OCI-LY1 (cell line): ENCODE measurements at regions not wholly inside any gene's neighbourhood (a gene's known extent, or its start where the extent isn't known, plus 50 kb on each side); places are given as distances from the start of the nearest gene placed in this dataset.
"Not testable (repeated sequence)": the region's sequence is repeated elsewhere in the genome, so short reads cannot be mapped to it uniquely, and the experiment has no call there.

Source experiments
- H2AFZ ChIP-seq: fragments of 200-600 bp; sonication (generic), shearing (Covaris generic); 2 replicates; pipeline ENCODE4 v1.6.0; 2014; ENCODE audit warnings: antibody characterized with exemption, mild to moderate bottlenecking, low read length
- H3F3A ChIP-seq: fragments of 200-600 bp; sonication (generic), shearing (Covaris generic); 2 replicates; pipeline ENCODE4 v1.6.0; 2014; ENCODE audit warnings: mild to moderate bottlenecking, antibody characterized with exemption, low read length, moderate library complexity; ENCODE audit not compliant: insufficient read depth
- H3K27ac ChIP-seq: fragments of 200-600 bp; sonication (generic); 2 replicates; pipeline ENCODE4 v1.5.1; 2014; ENCODE audit warnings: low read length, mixed run types, mild to moderate bottlenecking, low read depth; ENCODE audit not compliant: poor library complexity, severe bottlenecking
- H3K27me3 ChIP-seq: fragments of 200-600 bp; sonication (generic); 2 replicates; pipeline ENCODE4 v1.6.0; 2014; ENCODE audit warnings: antibody characterized with exemption, mild to moderate bottlenecking, low read length, moderate library complexity; ENCODE audit not compliant: insufficient read depth
- H3K36me3 ChIP-seq: fragments of 200-600 bp; sonication (generic); 2 replicates; pipeline ENCODE4 v1.6.1; 2014; ENCODE audit warnings: mild to moderate bottlenecking, antibody characterized with exemption, low read length, moderate library complexity, mixed read lengths; ENCODE audit not compliant: insufficient read depth
- H3K4me1 ChIP-seq: fragments of 200-600 bp; sonication (generic); 2 replicates; pipeline ENCODE4 v1.5.1; 2014; ENCODE audit warnings: mild to moderate bottlenecking, low read length, moderate library complexity; ENCODE audit not compliant: insufficient read depth, severe bottlenecking
- H3K4me2 ChIP-seq: fragments of 200-600 bp; sonication (generic), shearing (Covaris generic); 2 replicates; pipeline ENCODE4 v1.6.1; 2014; ENCODE audit warnings: low read length
- H3K4me3 ChIP-seq: fragments of 200-600 bp; sonication (generic); 2 replicates; pipeline ENCODE4 v1.5.1; 2014; ENCODE audit warnings: low read length, low read depth, mild to moderate bottlenecking, mixed read lengths; ENCODE audit not compliant: poor library complexity, severe bottlenecking
- H3K79me2 ChIP-seq: fragments of 200-600 bp; shearing (Covaris generic); 2 replicates; pipeline ENCODE4 v1.6.1; 2016; ENCODE audit warnings: mixed run types, low read length, mixed read lengths; ENCODE audit not compliant: insufficient read depth
- H3K9ac ChIP-seq: fragments of 200-600 bp; sonication (generic), shearing (Covaris generic); 2 replicates; pipeline ENCODE4 v1.6.1; 2014; ENCODE audit warnings: mild to moderate bottlenecking, low read length, mixed read lengths
- H3K9me2 ChIP-seq: fragments of 200-600 bp; sonication (generic), shearing (Covaris generic); 2 replicates; pipeline ENCODE4 v1.6.1; 2014; ENCODE audit warnings: low read depth, mild to moderate bottlenecking, low read length, mixed read lengths
- H3K9me3 ChIP-seq: fragments of 200-600 bp; shearing (Covaris generic); 2 replicates; pipeline ENCODE4 v1.6.1; 2014; ENCODE audit warnings: low read length, mixed read lengths
- H4K20me1 ChIP-seq: fragments of 200-600 bp; sonication (generic), shearing (Covaris generic); 2 replicates; pipeline ENCODE4 v1.6.0; 2016; ENCODE audit warnings: mild to moderate bottlenecking, low read length; ENCODE audit not compliant: insufficient read depth
- EZH2 ChIP-seq: fragments of 200-600 bp; sonication (generic), shearing (Covaris generic); IDR thresholded peaks from 2 replicates; pipeline ENCODE4 v1.8.0; 2017; ENCODE audit warnings: borderline replicate concordance, mixed run types, mild to moderate bottlenecking, antibody characterized with exemption, low read length, moderate library complexity, mixed read lengths
- TF ChIP-seq, protein P1 (sequence below): fragments of 200-600 bp; sonication (generic), shearing (Covaris generic); IDR thresholded peaks from 2 replicates; pipeline ENCODE4 v1.5.1; 2017; ENCODE audit warnings: mild to moderate bottlenecking, antibody characterized with exemption, low read length, moderate library complexity, mixed read lengths

DNA sequence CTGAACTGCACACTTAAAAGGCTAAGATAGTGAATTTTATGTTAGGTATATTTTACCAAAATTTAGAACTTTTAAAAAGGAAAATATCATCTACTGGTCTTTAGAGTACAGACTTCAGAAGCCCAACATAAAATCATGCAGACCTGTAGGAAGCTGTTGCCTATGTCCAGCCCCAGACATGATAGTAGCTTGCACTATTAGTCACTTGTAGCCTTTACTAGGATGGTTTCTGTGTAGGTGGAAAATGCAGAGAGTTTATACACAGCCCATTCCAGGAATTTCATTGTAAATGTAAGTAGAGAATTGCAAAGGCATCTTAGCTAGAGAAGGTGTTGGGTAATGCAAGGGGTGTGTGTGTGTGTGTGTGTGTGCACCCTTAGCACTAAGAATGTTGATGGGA, 640.2 kb downstream of the RNF144A start:
- no peaks in the 10 kb centered on the region for H3K79me2 ChIP-seq
- H3K9ac ChIP-seq = no peak overlapping the region
- H3K9me3 ChIP-seq = no peaks in the 10 kb centered on the region
- H4K20me1 ChIP-seq = no peaks in the 10 kb centered on the region
- no peak overlapping the region for H3K27ac ChIP-seq
- no peak overlapping the region for H3K4me2 ChIP-seq
- H3F3A ChIP-seq = no peaks in the 10 kb centered on the region
- TF ChIP-seq, protein P1, sequence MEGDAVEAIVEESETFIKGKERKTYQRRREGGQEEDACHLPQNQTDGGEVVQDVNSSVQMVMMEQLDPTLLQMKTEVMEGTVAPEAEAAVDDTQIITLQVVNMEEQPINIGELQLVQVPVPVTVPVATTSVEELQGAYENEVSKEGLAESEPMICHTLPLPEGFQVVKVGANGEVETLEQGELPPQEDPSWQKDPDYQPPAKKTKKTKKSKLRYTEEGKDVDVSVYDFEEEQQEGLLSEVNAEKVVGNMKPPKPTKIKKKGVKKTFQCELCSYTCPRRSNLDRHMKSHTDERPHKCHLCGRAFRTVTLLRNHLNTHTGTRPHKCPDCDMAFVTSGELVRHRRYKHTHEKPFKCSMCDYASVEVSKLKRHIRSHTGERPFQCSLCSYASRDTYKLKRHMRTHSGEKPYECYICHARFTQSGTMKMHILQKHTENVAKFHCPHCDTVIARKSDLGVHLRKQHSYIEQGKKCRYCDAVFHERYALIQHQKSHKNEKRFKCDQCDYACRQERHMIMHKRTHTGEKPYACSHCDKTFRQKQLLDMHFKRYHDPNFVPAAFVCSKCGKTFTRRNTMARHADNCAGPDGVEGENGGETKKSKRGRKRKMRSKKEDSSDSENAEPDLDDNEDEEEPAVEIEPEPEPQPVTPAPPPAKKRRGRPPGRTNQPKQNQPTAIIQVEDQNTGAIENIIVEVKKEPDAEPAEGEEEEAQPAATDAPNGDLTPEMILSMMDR = no peak
- no peak for TF ChIP-seq EZH2
- no peaks in the 10 kb centered on the region for H3K9me2 ChIP-seq
- H3K4me1 ChIP-seq = no peaks in the 10 kb centered on the region
- H3K36me3 ChIP-seq = no peaks in the 10 kb centered on the region
- no peak overlapping the region for H2AFZ ChIP-seq
- no peak overlapping the region for H3K4me3 ChIP-seq
- H3K27me3 ChIP-seq = no peaks in the 10 kb centered on the region

DNA sequence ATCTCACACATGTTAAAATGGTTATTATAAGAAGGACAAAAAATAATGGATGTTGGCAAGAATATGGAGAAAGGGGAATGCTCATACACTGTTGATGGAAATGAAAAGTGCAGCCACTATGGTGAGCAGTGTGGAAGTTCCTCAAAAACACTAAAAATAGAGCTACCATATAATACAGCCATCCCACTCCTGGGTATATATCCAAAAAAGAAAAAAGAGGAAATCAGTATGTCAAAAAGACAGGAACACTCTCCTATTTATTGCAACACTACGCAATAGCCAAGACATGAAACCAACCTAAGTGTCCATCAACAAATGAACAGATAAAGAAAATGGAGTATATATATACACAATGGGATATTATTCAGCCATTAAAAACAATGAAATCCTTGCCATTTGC, 642.6 kb downstream of the RNF144A start:
- Histone ChIP-seq H3K9me2 (no peaks in the 10 kb centered on the region), H3K36me3 (no peaks in the 10 kb centered on the region), H3F3A (no peaks in the 10 kb centered on the region), H3K9me3 (no peaks in the 10 kb centered on the region), H3K27ac (no peak overlapping the region), H3K79me2 (no peaks in the 10 kb centered on the region), H3K9ac (no peak overlapping the region), H4K20me1 (no peaks in the 10 kb centered on the region), H2AFZ (no peak overlapping the region), H3K27me3 (no peaks in the 10 kb centered on the region), H3K4me2 (no peak overlapping the region), H3K4me1 (no peaks in the 10 kb centered on the region), H3K4me3 (no peak overlapping the region)
- TF ChIP-seq, protein P1 = no peak
- no peak for TF ChIP-seq EZH2

DNA sequence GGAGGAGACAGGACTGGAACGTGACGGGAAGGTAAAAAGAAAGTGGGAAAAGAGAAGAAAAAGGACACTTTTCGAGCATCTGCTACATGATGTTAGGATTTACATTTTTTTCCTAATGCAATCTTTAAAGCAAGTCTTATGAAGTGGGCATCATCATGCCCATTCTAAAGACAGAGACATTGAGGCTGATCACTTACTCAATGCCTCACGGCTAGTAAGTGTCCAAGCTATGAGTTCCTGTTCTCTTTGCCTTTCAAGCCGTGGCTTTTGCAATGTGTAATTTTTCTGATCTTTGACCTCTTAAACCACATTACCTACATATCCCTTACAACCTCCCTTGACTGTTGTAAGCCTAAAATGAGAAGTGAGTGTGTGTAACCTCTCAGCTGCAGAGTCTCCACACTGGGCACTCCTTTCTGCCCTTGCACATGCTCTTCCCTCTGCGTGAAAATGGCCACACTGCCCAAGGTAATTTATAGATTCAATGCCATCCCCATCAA, 649.2 kb downstream of the RNF144A start:
- Histone ChIP-seq H3K79me2 (no peaks in the 10 kb centered on the region), H3K9me3 (no peaks in the 10 kb centered on the region), H4K20me1 (no peaks in the 10 kb centered on the region), H3K4me3 (no peak overlapping the region), H3K36me3 (no peaks in the 10 kb centered on the region), H3F3A (no peaks in the 10 kb centered on the region), H3K9ac (no peak overlapping the region), H3K9me2 (no peaks in the 10 kb centered on the region), H3K27ac (no peak overlapping the region), H3K4me2 (no peak overlapping the region), H2AFZ (no peak overlapping the region), H3K27me3 (no peaks in the 10 kb centered on the region), H3K4me1 (no peaks in the 10 kb centered on the region)
- TF ChIP-seq, protein P1 = no peak
- TF ChIP-seq EZH2 = no peak

DNA sequence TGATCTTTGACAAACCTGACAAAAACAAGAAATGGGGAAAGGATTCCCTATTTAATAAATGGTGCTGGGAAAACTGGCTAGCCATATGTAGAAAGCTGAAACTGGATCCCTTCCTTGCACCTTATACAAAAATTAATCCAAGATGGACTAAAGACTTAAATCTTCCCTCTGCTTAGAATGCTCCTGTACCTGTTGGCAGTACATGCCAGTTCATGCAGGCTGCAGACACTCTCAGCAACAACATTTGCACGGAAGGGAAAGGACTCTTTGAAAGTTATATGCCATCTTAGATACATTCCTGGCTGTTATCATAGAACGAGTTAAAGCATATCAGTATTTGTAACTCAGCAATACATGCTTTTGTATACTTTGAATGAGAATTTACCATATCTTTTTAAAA, 649.9 kb downstream of the RNF144A start:
- not testable (repeated sequence) for H3K4me1 ChIP-seq, H3K9me2 ChIP-seq, H4K20me1 ChIP-seq, H3F3A ChIP-seq, H2AFZ ChIP-seq, H3K9ac ChIP-seq, H3K36me3 ChIP-seq, H3K4me3 ChIP-seq, H3K4me2 ChIP-seq, H3K27ac ChIP-seq, H3K79me2 ChIP-seq, H3K9me3 ChIP-seq, H3K27me3 ChIP-seq
